ENCODE measurements at regions not wholly inside any gene's neighbourhood (a gene's known extent, or its start where the extent isn't known, plus 50 kb on each side); places are given as distances from the start of the nearest gene placed in this dataset.

DNA sequence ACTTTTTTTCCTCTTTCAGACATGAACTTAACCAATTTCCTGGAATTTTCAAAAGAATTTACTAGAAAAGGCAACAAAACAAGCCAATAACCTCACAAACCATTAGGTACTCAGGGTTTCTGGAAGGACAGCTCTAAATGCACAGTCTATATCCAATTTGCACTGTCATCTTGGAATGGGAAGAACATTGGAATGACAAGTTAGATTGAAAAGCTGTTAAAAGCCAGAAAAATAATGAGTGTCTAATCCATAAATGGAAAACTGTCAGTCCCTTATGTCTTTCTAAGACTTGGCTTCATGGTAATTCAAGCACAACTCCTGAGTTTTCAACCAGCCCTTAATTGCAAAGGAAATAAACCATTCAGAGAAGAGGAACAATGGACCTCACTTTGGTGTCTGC is 105.8 kb upstream of the NTRK2 start:
- DNase-seq, result no peak
- Mint-ChIP-seq H3K27me3 (peaks cover 2% of the 10 kb centered on the region), H3K36me3 (ENCODE audit: low read depth) (no peaks in the 10 kb centered on the region), H3K27ac (no peak overlapping the region), H3K4me3 (no peak overlapping the region), H3K9me3 (no peaks in the 10 kb centered on the region), H3K4me1 (ENCODE audit: low read depth) (no peaks in the 10 kb centered on the region)
- intact Hi-C loops (cut with micrococcal nuclease), result no loop called here
- TF ChIP-seq, protein P1, sequence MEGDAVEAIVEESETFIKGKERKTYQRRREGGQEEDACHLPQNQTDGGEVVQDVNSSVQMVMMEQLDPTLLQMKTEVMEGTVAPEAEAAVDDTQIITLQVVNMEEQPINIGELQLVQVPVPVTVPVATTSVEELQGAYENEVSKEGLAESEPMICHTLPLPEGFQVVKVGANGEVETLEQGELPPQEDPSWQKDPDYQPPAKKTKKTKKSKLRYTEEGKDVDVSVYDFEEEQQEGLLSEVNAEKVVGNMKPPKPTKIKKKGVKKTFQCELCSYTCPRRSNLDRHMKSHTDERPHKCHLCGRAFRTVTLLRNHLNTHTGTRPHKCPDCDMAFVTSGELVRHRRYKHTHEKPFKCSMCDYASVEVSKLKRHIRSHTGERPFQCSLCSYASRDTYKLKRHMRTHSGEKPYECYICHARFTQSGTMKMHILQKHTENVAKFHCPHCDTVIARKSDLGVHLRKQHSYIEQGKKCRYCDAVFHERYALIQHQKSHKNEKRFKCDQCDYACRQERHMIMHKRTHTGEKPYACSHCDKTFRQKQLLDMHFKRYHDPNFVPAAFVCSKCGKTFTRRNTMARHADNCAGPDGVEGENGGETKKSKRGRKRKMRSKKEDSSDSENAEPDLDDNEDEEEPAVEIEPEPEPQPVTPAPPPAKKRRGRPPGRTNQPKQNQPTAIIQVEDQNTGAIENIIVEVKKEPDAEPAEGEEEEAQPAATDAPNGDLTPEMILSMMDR (IDR thresholded peaks at IDR 0.05), result no peak
- CTCF ChIA-PET, result no interaction called here
- POLR2A ChIA-PET, result no interaction called here
- no peak for ATAC-seq

DNA sequence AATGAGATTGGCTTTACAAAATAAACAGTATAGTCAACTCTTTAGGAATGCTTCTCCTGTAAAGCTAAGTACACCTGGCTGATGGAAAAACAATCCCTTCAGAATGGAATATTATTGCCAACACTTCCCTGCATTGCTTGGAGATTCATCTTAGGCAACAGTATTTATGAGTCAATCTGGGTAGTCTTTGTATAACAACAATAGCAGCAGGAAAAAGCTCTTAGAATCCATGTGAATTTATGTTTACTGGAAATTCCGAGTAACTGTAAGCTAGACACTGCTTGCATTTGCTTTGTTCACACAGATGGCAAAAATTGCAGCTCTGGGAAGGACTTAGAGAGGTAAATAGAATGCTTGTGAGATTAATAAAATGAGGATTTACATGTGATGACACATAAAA is 101.7 kb upstream of the NTRK2 start:
- ChIA-PET CTCF (no interaction called here), POLR2A (no interaction called here)
- no peaks in the 10 kb centered on the region for H3K27me3 Mint-ChIP-seq
- no peak for ATAC-seq
- no peak overlapping the region for H3K4me3 Mint-ChIP-seq
- TF ChIP-seq, protein P1 (IDR thresholded peaks at IDR 0.05), result no peak
- no peak overlapping the region for H3K27ac Mint-ChIP-seq
- no peaks in the 10 kb centered on the region for H3K36me3 Mint-ChIP-seq (ENCODE audit: low read depth)
- DNase-seq, result no peak
- no peaks in the 10 kb centered on the region for H3K9me3 Mint-ChIP-seq
- H3K4me1 Mint-ChIP-seq (ENCODE audit: low read depth), result no peaks in the 10 kb centered on the region
- intact Hi-C loops (cut with micrococcal nuclease), result no loop called here

DNA sequence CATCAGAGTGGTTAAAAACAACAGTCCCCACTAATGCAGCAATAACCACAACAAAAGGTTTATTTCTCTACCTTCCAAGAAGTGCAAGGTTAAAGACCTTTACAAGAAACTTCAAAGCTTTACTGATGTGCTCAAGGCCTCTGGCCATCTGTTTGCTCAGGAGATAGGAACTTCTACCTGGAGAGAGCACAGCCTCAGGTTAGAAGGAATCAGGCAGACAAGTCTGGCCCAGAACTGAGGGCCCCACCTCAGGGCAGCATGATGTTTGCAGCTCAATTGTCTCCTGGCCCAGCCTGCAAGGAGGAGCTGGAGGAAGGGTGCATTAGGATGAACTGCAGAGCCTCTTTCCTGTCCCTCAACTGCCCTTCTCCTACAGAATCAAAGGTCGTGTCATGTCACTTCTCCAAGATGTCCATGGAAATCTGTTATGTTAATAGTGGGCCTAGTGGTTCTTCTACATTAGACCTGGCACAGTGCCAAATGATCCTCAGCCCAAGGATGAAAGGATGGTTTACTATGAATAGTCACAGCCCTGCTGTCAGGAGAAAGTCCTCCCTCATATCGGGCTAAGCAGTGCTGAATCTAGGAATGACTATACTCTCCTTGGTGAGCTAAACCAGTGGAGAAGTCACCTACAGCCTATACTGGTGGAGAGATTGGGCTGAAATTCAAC is 98.9 kb upstream of the NTRK2 start:
- DNase-seq (no peak), ATAC-seq (no peak)
- H3K36me3 Mint-ChIP-seq (ENCODE audit: low read depth), result no peaks in the 10 kb centered on the region
- TF ChIP-seq, protein P1 (IDR thresholded peaks at IDR 0.05), result no peak
- H3K27ac Mint-ChIP-seq, result no peak overlapping the region
- POLR2A ChIA-PET, result no interaction called here
- peaks cover 2% of the 10 kb centered on the region for H3K27me3 Mint-ChIP-seq
- H3K4me1 Mint-ChIP-seq (ENCODE audit: low read depth), result no peaks in the 10 kb centered on the region
- CTCF ChIA-PET, result no interaction called here
- intact Hi-C loops (cut with micrococcal nuclease), result no loop called here
- no peak overlapping the region for H3K4me3 Mint-ChIP-seq
- H3K9me3 Mint-ChIP-seq, result no peaks in the 10 kb centered on the region

DNA sequence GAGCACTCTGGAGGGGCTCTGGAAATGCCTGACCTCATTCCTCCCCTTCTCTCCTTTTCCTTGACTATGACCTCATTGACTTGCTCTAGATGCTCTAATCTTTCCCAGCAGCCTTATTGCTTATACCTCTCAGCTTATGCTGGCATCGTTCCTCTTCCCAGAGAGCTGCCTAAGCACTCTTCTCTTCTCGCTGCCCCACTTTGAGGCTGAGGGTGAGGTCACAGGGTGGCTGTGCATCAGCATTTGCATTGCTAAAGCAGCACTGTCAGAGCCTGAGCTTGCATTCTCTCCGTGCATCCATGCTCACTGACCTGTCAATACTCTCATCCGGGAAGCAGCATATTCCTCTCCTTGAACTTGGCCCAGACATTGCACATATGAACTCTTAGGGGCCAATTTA is 96.4 kb upstream of the NTRK2 start:
- TF ChIP-seq, protein P1 (IDR thresholded peaks at IDR 0.05), result no peak
- ChIA-PET CTCF (no interaction called here), POLR2A (no interaction called here)
- Mint-ChIP-seq H3K4me3 (no peak overlapping the region), H3K27me3 (peaks cover 7% of the 10 kb centered on the region), H3K9me3 (no peaks in the 10 kb centered on the region), H3K36me3 (ENCODE audit: low read depth) (no peaks in the 10 kb centered on the region), H3K27ac (no peak overlapping the region), H3K4me1 (ENCODE audit: low read depth) (no peaks in the 10 kb centered on the region)
- intact Hi-C loops (cut with micrococcal nuclease), result no loop called here
- ATAC-seq (no peak), DNase-seq (no peak)

DNA sequence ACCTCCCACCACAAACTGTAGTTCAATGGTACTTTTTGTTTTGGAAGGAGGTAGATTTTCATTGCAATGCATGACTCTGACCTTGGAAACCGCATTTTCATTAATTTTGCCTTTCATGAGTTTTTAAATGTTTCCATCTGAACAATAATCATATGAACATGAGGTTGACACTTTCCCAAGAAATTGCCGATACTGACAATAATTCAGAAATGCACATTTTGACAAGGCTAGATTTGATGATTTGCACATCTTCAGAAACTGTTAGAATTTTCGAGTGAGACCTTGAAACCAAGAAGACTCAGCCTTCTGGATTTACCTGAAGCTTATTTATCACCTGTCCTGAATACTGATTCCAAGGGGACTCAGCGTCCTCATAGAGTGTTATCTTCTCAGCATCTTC is 93.8 kb upstream of the NTRK2 start:
- Mint-ChIP-seq H3K9me3 (no peaks in the 10 kb centered on the region), H3K27ac (no peak overlapping the region), H3K36me3 (ENCODE audit: low read depth) (no peaks in the 10 kb centered on the region), H3K27me3 (peaks cover 7% of the 10 kb centered on the region), H3K4me3 (no peak overlapping the region), H3K4me1 (ENCODE audit: low read depth) (no peaks in the 10 kb centered on the region)
- TF ChIP-seq, protein P1 (IDR thresholded peaks at IDR 0.05), result no peak
- intact Hi-C loops (cut with micrococcal nuclease), result no loop called here
- ChIA-PET CTCF (no interaction called here), POLR2A (no interaction called here)
- no peak for ATAC-seq
- no peak for DNase-seq

Measured in activated CD8-positive, alpha-beta T cell treated with anti-CD3 and anti-CD28 coated beads for 36 hours (primary cell).